ENCODE measurements at regions not wholly inside any gene's neighbourhood (a gene's known extent, or its start where the extent isn't known, plus 50 kb on each side); places are given as distances from the start of the nearest gene placed in this dataset.

GRCh38 chr6:138614151-138614550 lies 114.9 kb upstream of the NHSL1 start:
- DNase-seq = no peak

GRCh38 chr6:138618168-138618567 lies 118.9 kb upstream of the NHSL1 start:
- DNase-seq = no peak

- DNase-seq = no peak
These were observed 121.3 kb upstream of the NHSL1 start for GRCh38 chr6:138620630-138621029.

DNA sequence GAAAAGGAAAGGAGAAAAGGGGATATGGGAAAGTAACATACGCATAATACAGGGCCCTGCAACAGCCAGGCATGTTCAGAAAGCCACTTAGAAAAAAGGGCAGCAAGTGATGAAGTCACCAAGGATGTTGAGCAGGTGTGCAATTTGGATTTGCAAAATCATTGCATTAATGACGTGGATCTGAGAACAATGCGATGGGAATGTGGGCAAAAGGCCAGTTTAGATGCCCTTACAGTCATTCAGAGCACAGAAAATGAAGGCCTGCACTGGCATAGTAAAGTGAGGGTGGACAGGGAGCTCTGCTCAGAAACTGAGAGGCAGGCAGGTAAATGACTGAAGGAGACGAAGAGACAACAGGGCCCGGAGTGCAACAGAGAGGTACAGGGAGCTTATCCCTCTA lies 123.7 kb upstream of the NHSL1 start:
- DNase-seq = no peak

DNA sequence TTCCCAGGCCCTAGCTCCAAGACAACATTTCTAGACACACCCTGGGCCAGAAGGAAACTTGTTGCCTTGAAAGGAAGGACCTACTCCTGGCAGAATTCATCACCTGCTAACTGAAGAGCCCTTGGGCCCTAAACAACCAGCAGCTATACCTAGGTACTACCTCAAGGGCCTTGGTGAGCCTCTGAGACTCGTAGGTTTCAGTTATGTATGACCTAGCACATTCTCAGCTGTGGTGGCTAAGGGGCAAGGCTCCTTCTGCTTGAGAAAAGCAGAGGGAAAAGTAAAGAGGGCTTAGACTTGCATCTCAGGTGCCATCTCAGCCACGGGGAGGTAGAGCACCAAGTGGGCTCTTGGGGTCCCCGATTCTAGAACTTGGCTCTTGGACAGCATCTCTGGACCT lies 132.3 kb upstream of the NHSL1 start:
- no peak for DNase-seq

DNA sequence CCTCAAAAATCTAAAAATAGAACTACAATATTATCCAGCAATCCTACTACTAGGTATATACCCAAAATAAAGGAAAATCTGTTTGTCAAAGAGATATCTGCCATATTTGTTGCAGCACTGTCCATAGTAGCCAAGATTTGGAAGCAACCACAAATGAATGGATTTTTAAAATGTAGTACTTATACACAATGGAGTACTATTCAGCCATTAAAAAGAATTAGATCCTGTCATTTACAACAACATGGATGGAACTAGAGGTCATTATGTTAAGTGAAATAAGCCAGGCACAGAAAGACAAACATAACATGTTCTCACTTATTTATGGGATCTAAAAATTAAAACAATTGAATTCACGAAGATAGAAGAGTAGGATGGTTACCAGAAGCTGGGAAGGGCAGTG lies 135.7 kb upstream of the CCDC28A start:
- no peak for DNase-seq

DNA sequence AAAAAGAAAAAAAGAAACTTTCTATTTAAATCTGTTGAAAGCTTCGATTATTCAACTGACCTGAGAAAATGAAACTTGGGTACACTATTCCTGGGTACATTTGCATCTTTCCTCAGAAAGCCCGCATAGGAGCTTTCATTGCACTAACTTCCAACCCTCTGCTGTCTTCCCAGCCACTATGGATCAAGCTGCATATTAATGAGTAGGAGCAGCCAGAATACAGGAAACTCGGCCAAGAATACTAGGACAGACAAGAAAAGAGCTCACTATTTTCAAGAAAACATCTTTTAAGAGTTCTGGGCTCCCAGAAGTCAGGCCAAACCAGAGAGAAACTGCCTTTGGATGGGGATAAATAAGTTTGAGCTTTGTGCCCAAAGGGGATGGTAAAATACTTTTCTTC lies 135.0 kb upstream of the CCDC28A start:
- no peak for DNase-seq

DNA sequence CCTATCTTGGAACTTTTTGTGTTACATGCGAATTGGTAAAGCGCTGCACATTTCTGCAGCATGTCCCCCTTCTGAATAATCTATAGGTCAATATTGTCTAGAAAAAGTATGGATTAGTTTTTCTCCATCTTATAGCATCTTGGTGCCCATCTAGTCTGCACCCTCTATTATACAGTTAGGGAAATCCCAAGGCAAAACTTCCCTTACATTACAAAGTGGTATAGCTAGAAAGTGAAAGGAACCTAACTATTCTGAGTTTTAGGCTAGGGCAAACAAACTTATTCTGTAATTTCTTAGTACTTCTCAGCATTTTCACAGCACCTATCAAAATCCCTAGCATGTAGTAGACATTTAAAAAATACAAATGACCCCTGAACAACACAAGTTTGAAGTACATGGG lies 133.5 kb upstream of the CCDC28A start:
- no peak for DNase-seq

GRCh38 chr6:138643210-138643609 lies 130.4 kb upstream of the CCDC28A start:
- no peak for DNase-seq

- DNase-seq = peak; percentile 14
These were observed 127.5 kb upstream of the CCDC28A start for GRCh38 chr6:138645976-138646640.

DNA sequence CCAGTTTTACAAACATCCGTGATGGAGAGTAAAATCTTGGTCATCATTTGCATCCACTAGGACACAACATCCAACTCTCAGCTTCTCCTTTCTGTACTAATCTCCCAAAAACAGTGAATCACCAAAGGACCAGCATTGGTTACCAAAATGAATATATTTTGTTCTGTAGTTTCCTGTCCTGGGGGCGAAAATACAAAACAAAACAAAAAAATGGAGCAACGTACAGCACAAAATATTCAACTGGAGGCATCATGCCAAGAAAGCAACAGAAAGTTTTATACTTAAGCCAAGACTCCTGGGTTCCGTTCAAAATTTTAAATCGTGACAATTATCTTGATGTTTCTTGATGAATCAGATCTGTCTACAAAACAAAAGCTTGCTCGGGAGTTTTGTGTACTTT lies 126.6 kb upstream of the CCDC28A start:
- peak; percentile 47 for DNase-seq

DNA sequence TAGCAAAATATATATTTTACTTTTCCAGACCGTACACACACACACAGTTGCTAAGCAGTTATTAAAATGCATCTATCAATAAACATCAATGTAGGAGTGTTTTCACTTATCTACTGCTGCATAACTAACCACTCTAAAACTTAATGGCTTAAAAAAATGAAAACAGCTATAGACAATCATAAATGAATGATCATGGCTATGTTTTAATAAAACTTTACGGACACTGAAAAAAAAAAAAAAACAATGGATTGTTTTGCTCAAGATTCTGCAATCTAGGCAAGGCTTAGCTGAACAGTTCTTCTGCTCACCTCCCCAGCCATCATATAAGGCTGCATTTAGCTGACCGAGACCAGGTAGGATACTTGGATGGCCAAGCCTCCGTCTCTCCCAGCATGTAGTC lies 125.4 kb upstream of the CCDC28A start:
- DNase-seq = no peak

DNA sequence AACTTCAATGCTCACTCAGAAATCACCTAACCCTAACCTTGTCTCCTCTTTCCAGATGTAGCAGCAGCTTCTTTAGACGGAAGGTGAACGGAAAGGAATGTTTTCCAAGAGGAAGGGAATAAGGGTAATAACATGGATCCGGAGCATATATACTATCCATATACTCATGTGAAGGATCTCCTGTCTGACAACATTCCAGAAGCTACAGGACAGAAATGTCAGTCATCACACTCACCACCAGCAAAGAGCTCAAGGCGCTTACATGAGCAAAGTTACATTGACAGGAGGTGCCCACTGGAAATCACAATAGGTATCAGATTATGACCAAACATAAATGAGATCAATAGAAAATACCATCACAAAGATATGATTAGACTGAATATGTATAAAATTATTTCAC lies 122.1 kb upstream of the CCDC28A start:
- DNase-seq = no peak

- DNase-seq = no peak
These were observed 120.7 kb upstream of the CCDC28A start for GRCh38 chr6:138652824-138653223.

DNA sequence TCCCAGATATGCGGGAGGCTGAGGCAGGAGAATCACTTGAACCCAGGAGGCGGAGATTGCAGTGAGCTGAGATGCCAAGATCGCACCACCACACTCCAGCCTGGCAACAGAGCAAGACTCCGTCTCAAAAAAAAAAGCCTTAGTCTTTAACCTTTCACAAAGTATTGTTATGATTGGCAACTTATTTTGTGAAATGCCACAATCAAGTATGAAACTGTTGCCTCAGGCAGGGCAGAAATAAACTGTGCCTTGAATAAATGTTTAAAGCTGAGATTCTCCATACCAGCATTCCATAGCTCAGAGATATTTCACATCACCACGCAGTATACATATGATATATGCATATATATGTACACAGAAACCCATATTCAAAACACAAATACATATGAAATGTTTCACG lies 120.1 kb upstream of the CCDC28A start:
- no peak for DNase-seq

DNA sequence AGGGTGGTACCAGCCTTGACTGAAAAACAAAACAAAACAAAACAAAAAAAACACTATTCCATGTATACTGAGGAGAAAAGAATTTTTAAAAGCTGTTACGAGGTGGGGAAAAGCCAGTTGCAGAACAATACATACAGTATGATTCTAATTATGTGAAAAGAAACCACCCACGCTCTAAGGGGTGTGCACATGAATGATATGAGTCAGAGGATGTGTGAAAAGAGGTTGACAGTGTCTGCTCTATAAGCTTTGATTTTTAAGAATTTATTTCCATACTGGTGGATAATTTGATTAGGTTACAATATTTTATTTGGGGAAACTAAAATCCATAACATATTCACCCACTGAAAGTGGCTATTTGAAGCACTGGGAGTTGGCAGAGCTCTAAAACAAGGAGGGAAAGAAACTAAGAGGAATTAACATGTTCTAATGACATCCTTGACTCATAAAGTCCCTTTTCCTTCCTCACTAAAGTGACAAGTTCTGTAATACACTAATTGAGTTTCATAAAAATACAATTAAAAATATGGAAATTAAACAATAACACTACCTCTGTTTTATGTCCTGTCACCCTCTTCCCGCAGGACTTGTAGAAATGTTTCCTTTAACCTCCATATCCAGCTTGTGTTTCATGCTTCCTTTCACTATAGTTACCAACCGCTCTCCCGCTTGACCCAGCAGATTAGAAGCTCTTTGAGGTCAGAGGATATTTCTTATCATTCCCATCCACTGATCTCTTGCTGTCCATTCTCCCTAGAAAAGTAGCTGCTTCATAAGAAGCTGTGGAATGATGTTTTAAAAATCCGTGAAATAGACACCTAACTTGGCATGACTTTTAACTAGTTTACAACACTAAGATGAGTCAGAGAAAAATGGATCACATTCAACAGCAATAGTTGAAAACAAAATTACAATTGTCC lies 118.6 kb upstream of the CCDC28A start:
- peak; percentile 58 for DNase-seq

GRCh38 chr6:138655828-138656227 lies 117.7 kb upstream of the CCDC28A start:
- no peak for DNase-seq

DNA sequence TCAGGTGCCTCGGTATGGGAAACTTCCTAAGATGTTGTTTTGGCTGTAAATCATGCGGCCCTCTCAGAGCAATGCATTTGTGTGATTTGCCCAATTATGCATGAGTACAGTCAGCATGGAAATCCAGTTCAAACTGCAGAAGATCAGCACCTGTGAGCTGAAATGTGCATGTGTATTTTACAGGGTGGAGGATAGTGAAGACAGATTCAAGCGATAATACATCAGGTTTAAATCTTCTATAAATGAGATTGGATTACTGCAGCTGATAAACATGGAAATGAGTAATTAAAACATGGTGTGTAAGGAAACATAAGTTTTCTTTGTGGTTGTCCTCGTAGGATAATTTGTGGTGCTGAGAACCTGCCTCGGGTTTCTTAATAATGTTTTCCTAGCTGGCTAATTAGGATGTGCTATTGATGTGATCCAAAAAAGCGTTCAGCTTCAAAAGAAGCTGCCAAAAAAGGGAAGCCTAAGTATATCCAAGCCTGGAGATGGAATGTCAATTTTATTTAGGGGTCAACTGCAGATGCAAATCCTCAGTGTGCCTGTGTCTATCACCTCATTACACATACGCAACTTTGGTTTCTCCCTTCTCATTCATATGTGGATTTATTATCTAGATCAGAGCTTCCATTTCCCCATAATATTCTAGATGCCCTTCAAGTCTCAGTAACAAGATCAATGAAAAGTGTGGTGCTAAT lies 117.1 kb upstream of the CCDC28A start:
- no peak for DNase-seq

DNA sequence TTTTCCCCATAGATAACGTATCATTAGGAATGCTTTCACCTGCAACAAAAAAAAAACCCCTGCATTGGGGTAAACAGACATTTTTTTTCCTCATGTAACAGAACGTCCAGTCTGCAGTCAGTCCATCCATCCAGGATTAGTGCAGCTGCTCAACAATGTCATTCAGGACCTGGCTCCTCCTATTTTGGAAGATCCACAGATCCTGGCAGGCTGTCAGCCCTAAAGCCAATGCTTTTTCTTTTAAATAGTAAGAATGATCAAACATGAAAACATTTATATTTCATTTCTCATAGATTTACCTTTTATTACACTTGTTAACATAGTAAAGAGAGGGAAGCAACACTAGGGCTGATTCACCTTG lies 116.5 kb upstream of the CCDC28A start:
- DNase-seq = no peak

DNA sequence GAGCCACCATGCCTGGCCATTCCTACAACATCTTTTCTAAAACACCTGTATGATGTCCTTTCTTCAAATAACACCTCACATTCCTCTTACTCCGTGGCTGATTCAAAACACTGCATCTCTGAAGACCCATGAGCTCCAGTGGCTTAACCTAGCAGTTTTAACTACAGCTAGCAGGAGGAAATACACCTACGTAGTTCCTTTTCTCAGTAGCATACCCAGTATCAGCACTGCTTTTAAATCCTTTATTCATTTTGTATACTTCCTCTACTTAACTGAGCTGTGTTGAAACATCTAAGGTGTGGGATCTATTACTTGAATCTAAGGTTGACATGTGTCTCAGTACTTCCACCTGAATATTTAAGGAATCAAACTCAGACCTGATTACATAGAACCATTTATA lies 113.6 kb upstream of the CCDC28A start:
- DNase-seq = no peak

DNA sequence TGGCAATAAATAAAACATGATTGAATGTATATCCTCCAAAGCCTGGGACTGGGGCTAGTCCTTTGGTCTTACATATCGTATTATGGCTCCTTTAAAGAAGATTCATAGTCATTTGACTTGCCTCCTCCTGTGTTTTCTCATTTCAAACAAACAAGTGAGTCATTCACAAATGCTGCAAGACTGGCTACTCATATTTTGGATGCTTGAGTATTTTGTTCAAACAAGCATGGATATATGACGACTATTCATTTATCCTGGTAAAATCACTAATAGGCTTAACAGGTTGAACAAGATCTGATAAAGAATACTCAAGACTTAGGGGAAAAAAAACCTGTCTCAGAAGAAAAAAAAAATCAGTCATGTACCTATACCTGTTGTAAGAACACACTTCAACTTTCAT lies 111.1 kb upstream of the CCDC28A start:
- DNase-seq = no peak

DNA sequence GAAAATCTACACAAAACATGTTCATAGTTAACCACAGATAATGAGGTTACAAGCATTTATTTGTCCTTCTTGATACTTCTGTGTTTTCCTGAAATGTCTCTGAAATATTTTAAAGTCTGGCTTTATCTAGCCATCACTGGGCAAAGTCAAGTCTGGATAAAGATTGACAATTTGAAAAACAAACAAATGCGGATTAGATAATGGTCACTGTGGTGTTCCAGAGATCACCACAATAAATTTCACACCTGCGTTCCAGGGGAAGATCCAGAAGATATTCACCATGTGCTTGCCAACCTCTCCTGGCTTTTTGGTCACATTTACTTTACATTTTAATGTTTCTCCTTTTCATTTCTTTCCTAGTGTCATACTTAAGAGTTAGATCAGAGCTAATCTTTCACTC lies 109.7 kb upstream of the CCDC28A start:
- DNase-seq = no peak

DNA sequence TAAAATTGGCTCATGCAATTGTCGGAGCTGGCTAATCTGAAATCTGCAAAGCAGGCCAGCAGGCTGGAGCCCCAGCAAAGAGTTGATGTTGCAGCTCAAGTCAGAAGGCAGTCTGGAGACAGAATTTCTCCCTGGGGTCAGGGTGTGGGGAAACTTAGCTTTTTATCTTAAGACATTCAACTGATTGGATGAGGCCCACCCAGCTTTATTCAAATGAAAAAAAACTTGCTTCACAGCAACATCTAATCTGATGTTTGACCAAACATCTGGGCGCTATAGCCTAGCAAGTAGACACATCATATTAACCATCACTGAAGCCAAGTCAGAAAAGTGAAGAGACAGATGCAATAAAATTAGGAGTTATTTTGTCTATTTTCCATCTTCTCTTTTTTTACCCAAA lies 108.8 kb upstream of the CCDC28A start:
- DNase-seq = no peak

DNA sequence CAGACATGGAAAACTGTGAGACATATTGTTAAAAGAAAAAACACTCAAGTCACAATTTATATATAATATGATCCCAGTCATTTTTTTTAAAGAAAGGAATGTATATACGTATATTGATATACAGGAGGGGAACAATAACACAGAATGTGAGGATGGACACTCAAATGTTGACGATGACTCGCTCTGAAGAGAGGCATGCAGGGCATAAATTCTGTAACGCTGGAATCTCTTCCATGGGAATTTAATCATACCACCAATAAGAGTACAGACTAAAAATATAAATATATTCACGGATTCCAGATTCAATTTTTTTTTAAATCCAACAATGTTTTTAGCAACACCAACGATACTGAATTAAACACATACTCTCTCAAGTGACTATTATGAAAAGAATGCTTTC lies 106.9 kb upstream of the CCDC28A start:
- DNase-seq = peak; percentile 57

Measured in fibroblast of skin of right biceps (primary cell).